Islet precursor cell (in vitro differentiated cells): ENCODE measurements at regions not wholly inside any gene's neighbourhood (a gene's known extent, or its start where the extent isn't known, plus 50 kb on each side); places are given as distances from the start of the nearest gene placed in this dataset.

Experiments used
- DNase-seq: peaks from one replicate; pipeline ENCODE4 v3.0.0-alpha.2; 2018

- no peak for DNase-seq
Observed at GRCh38 chr2:204445149-204445548, 100.1 kb upstream of the PARD3B start.

- DNase-seq: no peak
Observed at GRCh38 chr2:204447722-204448121, 97.6 kb upstream of the PARD3B start.

- DNase-seq: no peak
Observed at GRCh38 chr2:204449977-204450376, 95.3 kb upstream of the PARD3B start.

- no peak for DNase-seq
Observed at GRCh38 chr2:204451766-204452165, 93.5 kb upstream of the PARD3B start.

- DNase-seq: peak; percentile 97
Observed at GRCh38 chr2:204452464-204453023, 92.7 kb upstream of the PARD3B start.

GRCh38 chr2:204453730-204454167 lies 91.5 kb upstream of the PARD3B start:
- peak; percentile 86 for DNase-seq

- no peak for DNase-seq
Observed at GRCh38 chr2:204454672-204455380, 90.4 kb upstream of the PARD3B start.

GRCh38 chr2:204468746-204469429 lies 76.4 kb upstream of the PARD3B start:
- no peak for DNase-seq

GRCh38 chr2:204470178-204470620 lies 75.1 kb upstream of the PARD3B start:
- no peak for DNase-seq

- DNase-seq: no peak
Observed at GRCh38 chr2:204470621-204471196, 74.6 kb upstream of the PARD3B start.

- no peak for DNase-seq
Observed at GRCh38 chr2:204472375-204472774, 72.9 kb upstream of the PARD3B start.

- no peak for DNase-seq
Observed at GRCh38 chr2:204473224-204473623, 72.1 kb upstream of the PARD3B start.

GRCh38 chr2:204475399-204475798 lies 69.9 kb upstream of the PARD3B start:
- no peak for DNase-seq

- no peak for DNase-seq
Observed at GRCh38 chr2:204477358-204477950, 67.8 kb upstream of the PARD3B start.

- no peak for DNase-seq
Observed at GRCh38 chr2:204479557-204479956, 65.7 kb upstream of the PARD3B start.

GRCh38 chr2:204480676-204481075 lies 64.6 kb upstream of the PARD3B start:
- DNase-seq: no peak

- no peak for DNase-seq
Observed at GRCh38 chr2:204483608-204484081, 61.6 kb upstream of the PARD3B start.

GRCh38 chr2:204486321-204486720 lies 59.0 kb upstream of the PARD3B start:
- DNase-seq: no peak

- no peak for DNase-seq
Observed at GRCh38 chr2:204486805-204487204, 58.5 kb upstream of the PARD3B start.

GRCh38 chr2:204487447-204488229 lies 57.6 kb upstream of the PARD3B start:
- DNase-seq: no peak

GRCh38 chr2:204491528-204491927 lies 53.7 kb upstream of the PARD3B start:
- no peak for DNase-seq

GRCh38 chr2:204492417-204492816 lies 52.9 kb upstream of the PARD3B start:
- DNase-seq: no peak
